ENCODE measurements at regions not wholly inside any gene's neighbourhood (a gene's known extent, or its start where the extent isn't known, plus 50 kb on each side); places are given as distances from the start of the nearest gene placed in this dataset.

DNA sequence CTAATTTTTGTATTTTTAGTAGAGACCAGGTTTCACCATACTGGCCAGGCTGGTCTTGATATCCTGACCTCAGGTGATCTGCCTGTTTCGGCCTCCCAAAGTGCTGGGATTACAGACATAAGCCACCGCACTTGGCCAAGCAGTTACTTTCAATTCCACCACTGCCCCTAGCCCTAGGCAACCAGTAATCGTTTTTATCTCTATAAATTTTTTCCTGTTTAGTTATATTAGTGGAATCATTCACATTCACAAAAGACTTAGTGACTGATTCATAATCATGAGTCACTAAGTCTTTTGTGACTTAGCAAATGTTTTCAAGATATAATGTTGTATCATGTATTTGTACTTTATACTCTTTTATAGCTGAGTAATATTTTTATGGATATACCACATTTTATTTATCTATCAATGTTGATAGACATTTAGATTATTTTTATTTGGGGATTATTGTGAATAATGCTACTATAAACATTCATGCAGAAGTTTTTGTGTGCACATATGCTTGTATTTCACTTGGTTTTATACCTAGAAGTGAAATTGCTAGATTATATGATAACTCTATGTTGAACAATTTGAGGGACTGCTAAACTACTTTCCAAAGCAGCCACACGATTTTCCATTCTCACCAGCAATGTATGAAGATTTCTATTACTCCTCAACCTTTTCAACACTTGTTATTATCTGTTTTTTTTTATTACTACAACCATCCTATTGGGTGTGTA, 421.4 kb upstream of the ID4 start:
- no peak overlapping the region for H3K4me3 ChIP-seq (ENCODE audit: low read depth, poor library complexity, severe bottlenecking)
- 64 to 68% methylated on average over 4 of the region's 4 CpGs for WGBS, 2 donors
- TF ChIP-seq POLR2A (IDR thresholded peaks at IDR 0.05), result no peak
- TF ChIP-seq CTCF (IDR thresholded peaks at IDR 0.05), result no peak
- intact Hi-C loops (cut with DNase I; ENCODE audit: low total_unique reads), result no loop called here
- DNase-seq (ENCODE audit: low spot score in 2 of 2), result no peak

DNA sequence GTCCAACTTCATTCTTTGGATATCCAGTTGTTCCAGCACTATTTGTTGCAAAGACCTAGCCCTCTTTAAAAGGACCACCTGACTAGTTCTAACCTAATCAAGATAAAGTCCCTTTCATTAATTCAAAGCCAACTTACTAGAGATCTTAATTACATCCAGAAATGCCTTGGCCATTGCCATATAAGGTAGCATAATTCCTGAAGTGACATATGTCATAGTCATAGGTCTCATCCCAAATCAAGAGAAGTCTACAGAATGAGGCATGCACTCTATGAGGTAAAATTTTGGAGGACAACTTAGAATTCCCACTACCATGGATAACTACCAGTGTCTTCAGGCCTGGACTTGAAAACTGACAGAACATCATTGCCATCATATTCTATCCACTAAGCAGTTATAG, 420.4 kb upstream of the ID4 start:
- TF ChIP-seq CTCF (IDR thresholded peaks at IDR 0.05) (no peak), POLR2A (IDR thresholded peaks at IDR 0.05) (no peak)
- no peak for DNase-seq (ENCODE audit: low spot score in 2 of 2)
- intact Hi-C loops (cut with DNase I; ENCODE audit: low total_unique reads), result no loop called here
- no peak overlapping the region for H3K4me3 ChIP-seq (ENCODE audit: low read depth, poor library complexity, severe bottlenecking)

DNA sequence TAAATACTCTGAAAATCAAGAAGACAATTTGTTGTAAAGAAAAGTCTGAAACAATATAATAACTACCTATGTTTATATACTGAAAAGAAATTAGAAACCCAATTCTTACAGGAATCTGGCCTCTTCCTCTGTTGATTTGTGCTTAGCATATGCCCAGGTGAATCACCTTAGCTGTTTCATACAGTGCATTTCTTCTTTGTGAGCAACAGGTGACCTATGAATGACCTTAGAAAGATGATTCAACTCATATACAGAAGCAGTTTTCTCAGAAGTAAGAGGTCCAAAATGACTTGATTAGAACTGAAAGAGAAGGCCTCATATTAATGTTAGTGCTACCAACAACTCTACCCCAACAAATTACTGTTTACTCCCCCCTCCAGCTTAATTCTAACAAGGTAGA, 419.5 kb upstream of the ID4 start:
- intact Hi-C loops (cut with DNase I; ENCODE audit: low total_unique reads), result no loop called here
- no peak overlapping the region for H3K4me3 ChIP-seq (ENCODE audit: low read depth, poor library complexity, severe bottlenecking)
- no peak for TF ChIP-seq POLR2A (IDR thresholded peaks at IDR 0.05)
- no peak for TF ChIP-seq CTCF (IDR thresholded peaks at IDR 0.05)
- no peak for DNase-seq (ENCODE audit: low spot score in 2 of 2)

GRCh38 chr6:19424853-19425252, 412.3 kb upstream of the ID4 start:
- 45 to 54% methylated on average over 2 of the region's 2 CpGs for WGBS, 2 donors
- TF ChIP-seq POLR2A (IDR thresholded peaks at IDR 0.05) (no peak), CTCF (IDR thresholded peaks at IDR 0.05) (no peak)
- intact Hi-C loops (cut with DNase I; ENCODE audit: low total_unique reads), result no loop called here
- DNase-seq (ENCODE audit: low spot score in 2 of 2), result no peak
- no peak overlapping the region for H3K4me3 ChIP-seq (ENCODE audit: low read depth, poor library complexity, severe bottlenecking)

DNA sequence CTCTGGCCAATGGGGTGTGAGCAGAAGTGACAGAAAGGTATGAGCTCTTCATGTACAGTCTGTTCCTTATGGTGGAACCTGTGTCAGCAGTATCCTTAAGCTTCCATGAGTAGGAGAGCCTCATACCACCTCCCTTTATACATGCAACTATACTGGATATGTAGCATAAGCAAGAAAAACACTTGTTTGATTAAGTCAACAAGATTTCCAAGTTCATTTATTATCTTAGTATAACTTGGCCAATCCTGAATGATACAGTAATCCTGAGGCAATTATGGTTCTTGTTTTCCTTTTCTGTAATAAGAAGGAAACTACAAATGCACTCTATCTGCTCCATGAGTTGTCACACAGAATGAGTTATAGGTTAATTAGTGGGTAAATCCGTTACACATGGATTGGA, 409.6 kb upstream of the ID4 start:
- 59 to 69% methylated on average over 1 of the region's 1 CpG for WGBS, 2 donors
- intact Hi-C loops (cut with DNase I; ENCODE audit: low total_unique reads), result no loop called here
- H3K4me3 ChIP-seq (ENCODE audit: low read depth, poor library complexity, severe bottlenecking), result no peak overlapping the region
- DNase-seq (ENCODE audit: low spot score in 2 of 2), result no peak
- TF ChIP-seq CTCF (IDR thresholded peaks at IDR 0.05) (no peak), POLR2A (IDR thresholded peaks at IDR 0.05) (no peak)

DNA sequence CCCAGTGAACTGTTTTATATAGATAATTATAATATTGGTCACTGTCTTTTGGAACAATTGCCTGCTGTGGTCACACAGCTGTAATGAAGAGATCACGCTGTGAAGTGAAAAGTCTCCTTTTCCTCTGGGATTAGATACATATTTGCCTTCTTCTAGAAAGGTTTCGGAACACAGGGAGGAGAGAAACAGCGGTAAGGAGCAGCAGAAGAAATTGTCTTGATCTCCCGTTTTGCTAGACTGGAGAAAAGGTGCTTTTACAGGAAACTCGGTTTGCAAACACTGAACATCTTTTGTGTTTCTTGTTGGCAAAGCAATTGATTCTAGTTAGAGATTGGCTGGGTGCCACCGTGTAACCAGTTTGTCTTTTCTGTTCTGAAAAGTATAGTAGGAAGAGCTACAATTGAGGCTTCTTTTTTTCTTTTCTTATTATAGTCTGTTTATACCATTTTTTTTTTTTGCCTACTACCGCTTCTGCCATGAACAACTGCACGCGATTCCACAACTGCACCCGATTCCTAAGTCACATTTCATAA, 404.1 kb upstream of the ID4 start:
- no peak for DNase-seq (ENCODE audit: low spot score in 2 of 2)
- intact Hi-C loops (cut with DNase I; ENCODE audit: low total_unique reads), result no loop called here
- H3K4me3 ChIP-seq (ENCODE audit: low read depth, poor library complexity, severe bottlenecking), result no peak overlapping the region
- 37 to 45% methylated on average over 10 of the region's 10 CpGs for WGBS, 2 donors
- no peak for TF ChIP-seq CTCF (IDR thresholded peaks at IDR 0.05)
- no peak for TF ChIP-seq POLR2A (IDR thresholded peaks at IDR 0.05)

All from lower leg skin (tissue), 4 donors.